GM21717 (cell line): ENCODE measurements at regions not wholly inside any gene's neighbourhood (a gene's known extent, or its start where the extent isn't known, plus 50 kb on each side); places are given as distances from the start of the nearest gene placed in this dataset.

Experiments
- ATAC-seq: cut with Tn5 transposase; IDR thresholded peaks from one replicate; pipeline ENCODE4 v1.9.1; 2021; ENCODE audit warnings: mild to moderate bottlenecking, moderate library complexity; ENCODE audit not compliant: unreplicated experiment

DNA sequence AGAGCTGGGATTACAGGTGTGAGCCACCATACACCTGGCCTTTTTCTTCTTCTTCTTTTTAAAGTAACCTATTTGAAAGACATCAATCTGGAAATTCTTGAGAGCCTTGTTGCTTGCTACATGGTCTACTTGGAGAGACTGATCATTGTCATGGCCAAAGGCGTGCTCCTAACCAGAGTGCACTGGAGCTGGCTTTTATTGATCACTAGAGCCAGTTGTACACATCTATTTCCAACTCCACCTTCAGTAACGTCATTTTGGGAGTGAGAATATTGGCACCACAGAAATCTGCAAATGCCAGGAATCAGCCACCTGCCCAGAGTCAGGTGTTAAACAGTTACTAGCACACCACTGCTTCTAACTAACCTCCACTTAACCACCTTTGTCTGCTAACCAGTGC is 735.1 kb downstream of the TYW1 start:
- ATAC-seq = no peak

DNA sequence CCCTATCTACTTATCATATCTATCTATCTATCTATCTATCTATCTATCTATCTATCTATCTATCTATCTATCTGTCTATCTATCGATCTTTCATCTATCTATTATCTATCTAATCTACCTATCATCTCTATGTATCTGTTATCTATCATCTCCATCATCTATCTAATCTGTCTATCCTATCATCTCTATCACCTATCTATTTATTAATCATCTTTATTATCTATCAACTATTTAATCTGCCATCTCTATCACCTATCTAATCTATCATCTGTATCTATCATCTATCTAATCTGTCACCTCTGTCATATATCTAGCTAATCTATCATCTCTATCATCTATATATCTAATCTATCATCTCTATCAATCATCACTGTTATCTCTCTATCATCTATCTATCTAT is 736.3 kb downstream of the TYW1 start:
- ATAC-seq = no peak

DNA sequence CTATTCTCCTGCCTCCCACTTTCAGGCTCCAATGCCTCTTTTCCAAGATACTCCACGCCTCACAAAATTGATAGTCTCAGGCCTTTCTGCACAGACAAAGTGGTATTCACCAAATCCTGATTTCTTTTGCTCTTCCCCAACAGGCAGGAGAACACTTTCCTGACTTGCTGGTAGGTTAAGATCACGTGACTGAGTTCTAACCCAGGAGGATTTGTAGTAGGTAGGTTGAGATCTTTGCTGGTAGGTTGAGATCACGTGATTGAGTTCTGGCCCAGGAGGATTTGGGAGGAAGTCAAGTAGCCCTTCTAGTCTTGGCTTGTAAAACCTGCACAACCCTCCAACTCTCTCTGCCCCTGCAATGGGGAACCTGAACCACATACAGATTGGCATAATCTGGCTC is 741.5 kb downstream of the TYW1 start:
- ATAC-seq = no peak

DNA sequence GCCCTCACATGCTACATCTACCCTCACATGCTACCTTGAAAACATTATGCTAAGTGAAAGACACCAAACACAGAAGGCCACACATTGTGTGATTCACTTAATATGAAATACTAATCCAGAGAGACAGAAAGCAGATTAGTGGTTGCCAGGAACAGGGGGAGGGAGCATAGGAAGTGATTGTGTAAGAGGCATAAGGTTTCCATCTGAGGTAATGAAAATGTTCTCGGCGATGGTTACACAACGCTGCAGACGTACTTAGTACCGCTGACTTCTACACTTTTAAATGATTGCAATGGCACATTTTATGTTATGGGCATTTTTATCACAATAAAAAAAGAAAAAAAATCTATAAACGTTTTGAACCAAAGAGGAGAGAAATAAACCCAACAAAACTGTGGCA is 742.3 kb downstream of the TYW1 start:
- no peak for ATAC-seq

DNA sequence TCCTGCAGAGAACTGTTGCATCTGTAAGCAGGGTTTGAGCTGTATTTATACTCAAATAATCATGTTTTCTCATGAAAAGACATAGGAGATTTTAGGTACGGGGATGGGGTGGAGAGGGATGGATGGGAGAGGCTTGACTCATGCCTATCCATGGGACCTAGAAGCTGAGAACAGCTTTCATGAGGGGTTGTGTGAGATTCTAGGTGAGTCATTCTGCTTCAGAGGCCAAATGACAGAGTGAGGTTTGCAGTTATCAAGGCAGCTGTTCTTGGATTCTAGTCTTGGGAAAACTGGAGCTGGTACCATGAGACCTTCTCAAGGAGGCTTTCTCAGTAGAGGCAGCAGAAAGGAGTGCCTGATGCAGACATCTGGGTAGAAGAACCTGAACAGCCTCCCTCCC is 746.9 kb downstream of the TYW1 start:
- ATAC-seq = no peak

DNA sequence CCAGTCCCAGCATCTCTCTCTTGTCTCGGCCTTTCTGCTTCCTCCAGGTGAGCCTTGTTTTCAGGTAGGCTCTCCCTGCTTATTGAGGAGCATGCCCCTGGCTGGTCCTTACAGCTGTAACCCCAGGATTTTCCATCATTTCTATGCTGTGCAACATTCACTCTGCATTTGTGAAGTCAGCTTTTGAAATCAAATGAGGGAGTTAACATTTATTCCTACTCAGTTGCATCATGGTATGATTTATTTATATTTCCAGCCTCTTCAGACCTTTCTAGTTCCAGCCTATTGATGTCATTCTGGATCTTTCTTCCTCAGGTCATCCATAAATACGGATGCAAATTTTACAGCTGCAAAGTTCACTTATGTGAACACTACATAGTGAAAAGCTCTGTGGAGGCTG is 755.6 kb downstream of the TYW1 start:
- ATAC-seq = no peak

DNA sequence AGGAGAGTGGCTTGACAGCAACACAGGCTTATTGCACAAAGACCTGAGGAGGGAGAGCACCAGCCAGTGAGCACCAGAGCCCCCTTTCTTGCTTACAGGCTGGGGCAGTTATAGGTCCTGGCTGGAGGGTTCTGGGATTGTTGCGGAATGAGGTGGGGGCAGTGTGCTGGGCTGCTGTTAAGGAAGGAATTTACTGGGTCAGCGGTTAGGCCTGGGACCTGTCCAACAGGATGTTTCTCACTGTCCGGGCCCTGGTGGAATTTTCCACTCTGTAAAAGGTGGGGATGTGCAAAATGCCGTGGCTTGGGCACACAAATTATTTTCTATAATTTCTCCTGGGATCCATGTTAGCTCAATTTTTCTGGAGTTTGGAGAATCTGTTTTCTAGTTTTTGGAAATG is 757.3 kb downstream of the TYW1 start:
- ATAC-seq = no peak

DNA sequence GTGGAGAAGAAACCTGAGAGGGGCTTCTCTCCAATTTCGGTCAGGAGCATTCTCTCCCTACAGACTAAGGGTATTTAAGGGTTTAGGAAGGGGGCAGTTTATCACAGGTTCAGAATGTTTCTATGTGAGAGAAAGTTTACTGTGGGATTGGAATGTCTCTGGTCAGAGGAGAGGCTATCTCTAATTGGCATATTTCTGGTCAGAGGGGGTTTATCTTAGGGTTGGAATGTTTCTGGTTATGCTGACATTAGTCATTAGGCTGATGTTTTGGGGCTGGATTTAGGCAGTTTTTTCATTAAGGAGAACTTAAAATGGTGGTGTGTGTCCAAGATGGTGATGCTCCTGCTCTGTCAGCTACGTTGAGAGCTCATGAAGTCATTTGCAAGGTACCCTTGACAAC is 758.0 kb downstream of the TYW1 start:
- ATAC-seq = no peak

DNA sequence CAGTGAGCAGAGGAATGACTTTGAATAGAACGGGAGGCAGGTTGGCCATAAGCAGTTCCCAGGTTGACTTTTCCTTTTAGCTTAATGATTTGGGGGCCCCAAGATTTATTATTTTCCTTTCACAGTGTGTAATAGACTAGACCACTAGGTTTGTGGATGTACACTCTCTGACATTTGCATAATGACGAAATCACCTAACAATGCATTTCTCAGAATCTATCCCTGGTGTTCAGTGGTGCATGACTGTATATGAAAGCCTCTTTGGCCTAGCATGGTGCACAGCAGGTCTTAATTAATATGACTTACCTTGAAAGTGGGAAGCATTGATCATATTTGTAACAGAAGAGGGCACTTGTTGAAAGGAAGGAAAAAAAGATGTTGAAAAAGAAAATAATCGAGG is 761.9 kb downstream of the TYW1 start:
- ATAC-seq = no peak

DNA sequence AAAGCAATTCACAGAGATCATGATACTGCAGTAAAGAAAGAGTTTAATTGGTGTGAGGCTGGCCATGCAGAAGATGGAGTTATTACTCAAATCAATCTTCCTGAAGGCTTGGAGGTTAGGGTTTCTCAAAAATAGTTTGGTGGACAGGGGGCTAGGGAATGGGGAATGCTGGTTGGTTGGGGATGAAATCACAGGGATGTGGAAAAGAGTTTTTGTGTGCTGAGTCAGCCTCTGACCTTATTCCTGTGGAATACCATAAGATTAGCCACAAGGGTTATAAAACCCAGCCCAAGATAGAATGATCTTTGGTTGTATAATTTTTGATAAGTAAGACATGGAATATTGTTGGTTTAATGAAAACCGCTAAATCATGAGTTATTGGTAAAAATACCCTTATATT is 764.3 kb downstream of the TYW1 start:
- no peak for ATAC-seq

DNA sequence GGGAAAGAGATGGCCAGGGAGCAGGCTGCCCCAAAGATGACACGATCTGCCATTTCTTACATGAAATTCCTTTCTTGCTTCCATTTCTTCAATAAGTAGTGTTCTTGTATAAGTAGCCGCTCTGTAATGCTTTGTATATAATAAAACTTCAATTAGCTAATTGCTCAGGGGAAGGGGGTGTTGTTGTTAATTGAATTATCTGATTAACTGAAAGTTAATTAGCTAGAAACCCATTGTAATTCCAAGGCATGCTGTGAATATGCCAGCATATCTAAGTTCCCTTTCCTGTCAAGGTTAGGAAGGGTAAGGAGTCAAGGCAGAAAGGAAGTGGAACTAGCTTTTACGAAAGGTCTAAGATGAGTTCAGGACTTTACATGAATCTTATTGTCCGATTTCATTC is 765.9 kb downstream of the TYW1 start:
- ATAC-seq = no peak

DNA sequence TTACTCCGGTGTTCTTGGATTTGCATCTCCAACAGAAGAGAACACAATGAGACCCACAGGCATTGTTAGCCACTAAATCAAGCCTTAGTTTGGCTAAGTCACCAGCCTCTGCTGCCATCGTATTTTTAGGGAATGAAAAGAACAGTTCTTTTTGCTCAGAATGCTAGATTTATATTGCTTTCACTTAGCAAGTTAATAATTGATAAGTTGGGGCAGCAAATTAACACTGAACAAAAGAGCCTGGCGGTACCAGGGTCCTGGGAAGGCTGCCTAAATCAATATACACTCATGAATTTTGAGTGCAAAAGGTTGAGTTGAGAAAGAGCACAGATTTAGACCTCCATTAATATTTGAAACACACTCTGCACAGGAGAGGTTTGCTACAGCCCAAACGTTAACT is 767.7 kb downstream of the TYW1 start:
- ATAC-seq = no peak

DNA sequence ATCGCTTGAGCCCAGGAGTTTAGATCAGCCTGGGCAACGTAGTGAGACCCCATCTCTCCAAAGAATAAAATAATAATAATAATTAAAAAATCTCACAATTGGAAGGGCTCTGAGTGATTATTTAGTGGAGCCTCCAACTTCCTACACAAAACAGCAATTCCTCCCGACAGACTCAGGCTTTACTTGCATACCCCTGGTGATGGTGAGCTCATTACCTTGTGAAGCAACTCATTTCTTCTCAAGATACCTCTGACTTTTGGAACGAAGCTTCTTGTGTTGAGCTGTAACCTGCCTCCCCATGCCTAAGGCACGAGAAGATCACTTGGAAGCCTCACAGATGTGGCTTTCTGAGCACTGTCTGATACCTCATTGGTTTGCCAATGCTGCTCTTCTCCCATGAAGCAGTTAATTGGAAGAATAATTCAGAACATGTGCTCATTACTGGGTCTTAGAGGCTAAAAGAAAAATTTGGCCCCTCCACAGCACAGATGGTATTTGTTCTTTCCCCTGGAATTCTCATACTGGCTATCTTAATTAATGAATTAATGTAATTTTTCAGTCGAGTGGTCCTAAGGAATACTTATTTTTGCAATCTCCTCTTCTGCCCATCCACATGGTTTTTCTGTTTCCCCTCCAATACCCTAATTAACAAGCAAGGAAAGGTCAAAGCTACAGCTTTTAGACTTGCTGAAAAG is 769.0 kb downstream of the TYW1 start:
- ATAC-seq = no peak

DNA sequence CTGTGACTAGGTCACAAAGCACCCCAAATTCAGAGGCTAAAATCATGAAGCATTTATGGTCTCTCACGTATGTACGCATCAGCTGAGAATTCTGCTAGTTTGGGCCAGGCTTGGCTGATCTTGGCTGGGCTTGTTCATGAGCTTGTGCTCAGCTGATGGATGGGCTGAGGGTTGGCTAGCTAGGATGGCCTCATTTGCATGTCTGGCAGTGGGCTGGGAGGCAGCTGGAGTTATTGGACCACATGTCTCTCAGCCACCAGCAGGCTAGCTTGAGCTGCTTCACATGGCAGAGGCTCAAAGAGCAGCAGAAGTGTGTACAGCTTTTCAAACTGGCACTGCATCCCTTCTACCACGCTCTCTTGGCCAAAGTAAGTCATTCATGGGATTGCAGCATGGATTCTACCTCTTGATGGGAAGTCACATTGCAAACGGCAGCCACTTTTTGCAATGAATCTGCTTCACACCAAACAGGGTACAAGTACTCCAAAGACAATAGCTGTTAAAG is 770.3 kb downstream of the TYW1 start:
- no peak for ATAC-seq

DNA sequence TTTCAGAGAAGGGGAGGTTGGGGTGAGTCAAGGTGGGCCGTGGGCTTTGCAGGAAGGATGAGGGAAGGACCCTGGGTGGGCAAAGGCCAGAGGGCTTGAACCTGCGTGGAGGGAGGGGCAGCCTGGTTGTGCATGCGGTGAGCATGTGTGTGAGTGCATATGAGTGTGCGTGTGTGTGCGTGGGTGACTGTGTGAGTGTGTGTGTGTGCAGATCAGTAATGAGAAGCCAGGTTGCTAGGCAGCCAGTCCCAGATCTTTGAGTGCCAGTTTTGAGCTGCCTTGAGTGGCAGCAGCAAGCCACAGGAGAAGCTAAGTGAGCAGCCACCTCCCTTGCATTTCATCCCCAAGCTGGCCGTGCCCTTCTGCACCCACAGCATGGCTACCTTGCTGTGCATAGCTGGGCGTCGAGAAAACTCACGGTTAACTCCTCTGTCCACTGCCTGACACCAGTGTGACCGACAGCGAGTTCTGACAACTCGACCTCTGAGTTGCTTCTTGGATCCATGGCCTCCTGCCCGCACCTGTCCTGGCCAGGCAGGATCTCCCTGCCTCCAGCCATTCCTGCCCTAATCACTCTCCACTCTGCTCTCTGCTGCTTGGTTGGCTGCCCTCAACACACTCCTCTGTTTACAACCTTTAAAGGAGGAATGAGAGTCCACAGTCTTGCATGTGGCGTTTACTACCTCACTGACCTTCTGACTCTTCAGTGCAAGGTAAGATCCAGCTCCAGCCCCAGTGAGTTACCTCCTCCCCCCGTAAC is 775.4 kb downstream of the TYW1 start:
- no peak for ATAC-seq

DNA sequence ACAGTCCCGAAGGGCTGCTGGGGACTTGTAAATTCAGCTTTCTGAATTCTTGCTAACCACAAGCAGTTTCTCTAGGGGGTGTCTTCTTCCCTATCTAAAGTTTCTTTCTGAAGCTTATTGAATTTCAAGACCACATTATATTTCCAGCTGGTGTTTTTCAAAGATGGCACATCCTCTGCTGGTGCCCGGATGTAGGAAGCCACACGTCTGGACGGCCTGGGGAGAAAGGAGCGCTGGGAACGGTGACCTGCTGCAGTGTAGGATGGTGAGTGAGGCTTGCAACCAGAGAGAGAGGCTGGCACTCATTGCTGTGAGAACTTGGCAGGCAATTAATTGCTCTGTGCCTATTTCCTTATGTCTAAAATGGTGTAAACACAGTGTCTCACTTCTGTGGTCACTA is 776.4 kb downstream of the TYW1 start:
- no peak for ATAC-seq

DNA sequence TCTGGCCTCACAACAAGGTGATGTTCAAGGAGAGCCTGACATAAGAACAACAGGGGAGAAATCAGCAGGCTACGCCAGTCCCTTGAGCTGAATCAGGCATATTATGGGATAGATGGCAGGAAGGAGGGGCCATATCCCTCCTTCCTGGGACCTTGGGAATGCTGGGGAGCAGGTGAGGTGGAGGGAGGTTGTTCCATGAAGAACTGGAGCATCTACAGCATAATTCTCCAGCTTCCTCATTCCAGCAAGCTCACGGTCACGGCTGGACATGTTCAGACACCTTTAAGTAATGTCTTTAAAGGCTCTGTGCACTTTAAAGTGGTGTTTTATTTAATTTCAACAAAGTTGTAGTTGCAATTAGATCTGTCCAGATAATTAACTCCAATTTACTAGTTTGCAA is 780.5 kb downstream of the TYW1 start:
- ATAC-seq = no peak

DNA sequence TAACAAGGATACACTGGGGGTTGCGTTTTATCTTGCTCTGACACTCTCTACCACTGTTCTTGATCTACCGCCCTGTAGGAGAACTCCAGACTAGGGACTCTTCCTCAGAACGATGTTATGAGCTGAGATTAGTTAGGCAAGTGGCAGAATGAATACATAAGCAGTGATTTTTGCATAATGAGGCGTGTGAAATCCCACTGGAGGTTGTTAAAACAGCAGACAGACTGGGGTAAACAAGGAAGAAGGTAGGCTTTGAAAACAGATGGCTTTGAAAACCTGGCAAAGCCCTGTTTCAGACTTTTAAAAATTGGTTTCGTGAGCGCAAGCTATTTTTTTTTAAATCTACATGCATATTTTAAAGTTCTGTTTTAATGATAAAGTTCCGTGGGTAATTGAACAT is 785.2 kb downstream of the TYW1 start:
- ATAC-seq = no peak

DNA sequence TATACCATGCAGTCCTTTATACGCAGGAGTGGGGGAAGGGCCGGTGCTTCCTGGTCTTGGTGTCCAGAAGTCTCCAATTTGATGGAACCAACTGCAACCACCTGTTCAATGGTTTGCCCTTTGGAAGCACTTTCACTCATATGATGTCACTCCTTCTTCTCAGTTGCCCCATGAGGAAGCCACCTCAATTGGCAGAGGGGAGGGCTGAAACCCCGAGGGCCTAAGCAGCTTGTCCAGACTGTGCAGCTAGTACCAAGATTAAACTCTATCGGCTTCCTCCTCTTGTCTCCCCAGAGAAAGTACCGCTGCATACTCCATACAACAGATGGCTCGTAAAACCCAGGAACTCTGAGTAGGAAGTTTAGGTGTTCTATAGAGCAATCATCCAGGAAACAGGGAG is 789.4 kb downstream of the TYW1 start:
- no peak for ATAC-seq

DNA sequence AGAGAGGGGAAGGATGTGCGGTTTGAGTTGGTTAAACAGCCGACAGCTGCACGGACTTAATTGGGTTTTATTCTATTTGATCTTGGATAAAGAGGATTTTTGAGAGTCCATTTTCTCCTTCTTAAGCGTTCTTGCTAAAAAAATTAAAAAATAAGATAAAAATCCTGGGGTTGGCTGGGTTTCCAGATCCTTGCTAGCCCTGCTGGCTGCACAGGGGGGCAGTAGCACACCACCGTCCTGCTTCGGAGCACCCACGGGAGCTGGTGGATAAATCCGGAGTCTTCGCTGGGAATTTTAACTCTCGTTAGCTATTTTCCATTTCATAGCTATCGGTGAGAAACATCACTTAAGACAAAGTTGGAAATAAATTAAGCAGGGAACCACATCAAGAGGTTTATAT is 792.0 kb downstream of the TYW1 start:
- no peak for ATAC-seq

DNA sequence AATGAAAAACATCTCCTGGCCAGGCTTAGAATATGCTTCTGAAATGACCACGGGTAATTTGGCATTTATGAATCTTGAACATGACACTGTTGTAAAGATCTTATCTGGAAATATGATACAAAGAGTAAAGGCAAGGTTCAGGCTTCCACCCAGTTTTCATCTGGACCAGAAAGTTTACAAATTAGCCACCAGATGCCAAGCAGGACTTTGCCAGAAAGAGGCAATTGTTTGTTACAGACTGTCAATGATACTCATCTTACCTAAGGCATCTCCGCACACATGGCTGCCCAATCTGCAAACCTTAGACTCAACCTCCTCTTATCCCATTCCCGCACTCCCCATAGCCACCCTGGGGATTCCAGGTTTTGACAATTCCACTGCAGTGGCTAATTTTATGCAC is 795.3 kb downstream of the TYW1 start:
- ATAC-seq = no peak

DNA sequence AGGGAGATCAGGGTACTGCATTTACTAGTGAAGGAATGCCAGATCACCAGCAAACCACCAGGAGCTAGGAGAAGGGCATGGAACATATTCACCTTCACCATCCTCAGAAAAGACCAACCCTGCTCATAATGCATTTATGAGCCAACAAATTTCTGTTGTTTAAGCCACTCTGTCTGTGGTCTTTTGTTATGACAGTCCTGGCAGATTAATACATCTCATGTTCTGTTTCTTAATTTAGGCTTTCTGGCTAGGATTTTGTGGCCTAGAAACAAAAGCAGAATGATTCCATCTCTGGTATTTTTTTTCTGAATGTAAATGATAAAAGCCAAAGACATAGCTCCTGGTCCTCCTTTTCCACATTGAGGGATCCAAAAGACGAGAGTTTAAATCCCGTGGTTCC is 797.9 kb downstream of the TYW1 start:
- no peak for ATAC-seq

DNA sequence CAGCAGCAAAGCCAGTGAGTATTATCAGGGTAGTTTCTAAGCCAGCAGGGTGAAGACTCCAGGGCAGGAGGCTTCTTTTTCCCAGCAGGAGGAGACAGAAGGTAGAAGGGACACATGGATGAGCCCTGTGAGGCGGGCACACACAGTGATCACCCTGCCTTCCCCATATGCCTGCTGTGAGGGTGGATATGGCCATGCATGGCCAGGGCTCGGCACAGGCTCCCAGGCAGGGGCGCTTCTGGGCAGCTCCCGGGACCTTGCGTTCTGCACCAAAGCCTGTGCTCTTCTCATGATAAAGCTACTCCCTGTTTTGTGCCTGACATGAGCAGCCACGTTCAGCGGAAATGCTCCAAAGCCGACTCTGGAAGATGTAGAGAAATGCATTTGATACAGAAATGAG is 807.2 kb downstream of the TYW1 start:
- no peak for ATAC-seq
